ENCODE measurements at regions not wholly inside any gene's neighbourhood (a gene's known extent, or its start where the extent isn't known, plus 50 kb on each side); places are given as distances from the start of the nearest gene placed in this dataset.

- Histone ChIP-seq H3K79me2 (ENCODE audit: low read depth) (no peaks in the 10 kb centered on the region), H3K4me2 (no peak overlapping the region), H3K27ac (no peak overlapping the region), H3K4me1 (replicated peaks; ENCODE audit: insufficient read depth) (no peaks in the 10 kb centered on the region), H3F3A (ENCODE audit: insufficient read depth, low read depth) (no peaks in the 10 kb centered on the region), H3K9me3 (ENCODE audit: insufficient read depth, low read depth) (no peaks in the 10 kb centered on the region), H3K36me3 (ENCODE audit: low read depth) (no peaks in the 10 kb centered on the region), H2AFZ (no peak overlapping the region), H3K27me3 (ENCODE audit: insufficient read depth, low read depth) (no peaks in the 10 kb centered on the region), H3K9me2 (ENCODE audit: insufficient read depth) (no peaks in the 10 kb centered on the region; the same call in 1 of the 2 replicates), H3K4me3 (no peak overlapping the region), H4K20me1 (ENCODE audit: insufficient read depth) (no peaks in the 10 kb centered on the region)
- ChIA-PET POLR2A (ENCODE audit: unreplicated experiment) (no interaction called here), CTCF (no interaction called here)
- no TSS peak for BruUV-seq (replicated peaks)
- DNase-seq, result no peak
- intact Hi-C loops (cut with micrococcal nuclease; ENCODE audit: unreplicated experiment), result no loop called here
- no peak for TF ChIP-seq EZH2 (IDR thresholded peaks at IDR 0.05; ENCODE audit: low read depth)
- TF ChIP-seq, protein P1, sequence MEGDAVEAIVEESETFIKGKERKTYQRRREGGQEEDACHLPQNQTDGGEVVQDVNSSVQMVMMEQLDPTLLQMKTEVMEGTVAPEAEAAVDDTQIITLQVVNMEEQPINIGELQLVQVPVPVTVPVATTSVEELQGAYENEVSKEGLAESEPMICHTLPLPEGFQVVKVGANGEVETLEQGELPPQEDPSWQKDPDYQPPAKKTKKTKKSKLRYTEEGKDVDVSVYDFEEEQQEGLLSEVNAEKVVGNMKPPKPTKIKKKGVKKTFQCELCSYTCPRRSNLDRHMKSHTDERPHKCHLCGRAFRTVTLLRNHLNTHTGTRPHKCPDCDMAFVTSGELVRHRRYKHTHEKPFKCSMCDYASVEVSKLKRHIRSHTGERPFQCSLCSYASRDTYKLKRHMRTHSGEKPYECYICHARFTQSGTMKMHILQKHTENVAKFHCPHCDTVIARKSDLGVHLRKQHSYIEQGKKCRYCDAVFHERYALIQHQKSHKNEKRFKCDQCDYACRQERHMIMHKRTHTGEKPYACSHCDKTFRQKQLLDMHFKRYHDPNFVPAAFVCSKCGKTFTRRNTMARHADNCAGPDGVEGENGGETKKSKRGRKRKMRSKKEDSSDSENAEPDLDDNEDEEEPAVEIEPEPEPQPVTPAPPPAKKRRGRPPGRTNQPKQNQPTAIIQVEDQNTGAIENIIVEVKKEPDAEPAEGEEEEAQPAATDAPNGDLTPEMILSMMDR (conservative IDR thresholded peaks at IDR 0.05), result no peak
These were observed 270.2 kb upstream of the TFAP2D start for GRCh38 chr6:50443144-50443543.

DNA sequence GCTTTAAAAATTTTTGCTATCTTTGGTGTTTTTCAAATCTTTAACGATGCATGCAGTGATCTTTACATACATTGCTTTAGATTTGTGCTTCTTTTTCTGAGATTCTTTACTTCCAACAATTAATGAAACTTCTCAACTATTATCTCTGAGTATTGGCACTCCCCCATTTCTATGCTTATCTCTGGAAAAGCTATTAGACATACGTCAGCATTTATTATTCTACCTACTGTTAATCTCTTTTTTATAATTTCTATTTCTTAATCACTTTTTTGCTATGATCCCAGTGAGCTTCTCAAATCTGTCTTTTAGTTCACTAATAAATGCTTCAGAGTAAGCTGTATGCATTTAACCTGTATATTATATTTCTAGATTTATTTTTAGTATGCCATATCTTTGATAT lies 264.2 kb upstream of the TFAP2D start:
- intact Hi-C loops (cut with micrococcal nuclease; ENCODE audit: unreplicated experiment), result no loop called here
- TF ChIP-seq EZH2 (IDR thresholded peaks at IDR 0.05; ENCODE audit: low read depth), result no peak
- TF ChIP-seq, protein P1 (conservative IDR thresholded peaks at IDR 0.05), result no peak
- BruUV-seq (replicated peaks), result no TSS peak
- H3K36me3 ChIP-seq (ENCODE audit: low read depth), result no peaks in the 10 kb centered on the region
- H3K9me3 ChIP-seq (ENCODE audit: insufficient read depth, low read depth), result no peaks in the 10 kb centered on the region
- H4K20me1 ChIP-seq (ENCODE audit: insufficient read depth), result no peaks in the 10 kb centered on the region
- no peak for DNase-seq
- H2AFZ ChIP-seq, result no peak overlapping the region
- no peaks in the 10 kb centered on the region for H3K79me2 ChIP-seq (ENCODE audit: low read depth)
- ChIA-PET POLR2A (ENCODE audit: unreplicated experiment) (no interaction called here), CTCF (no interaction called here)
- no peaks in the 10 kb centered on the region for H3K27me3 ChIP-seq (ENCODE audit: insufficient read depth, low read depth)
- H3K9me2 ChIP-seq (ENCODE audit: insufficient read depth), result no peaks in the 10 kb centered on the region
- no peak overlapping the region for H3K4me2 ChIP-seq
- no peak overlapping the region for H3K4me3 ChIP-seq
- H3F3A ChIP-seq (ENCODE audit: insufficient read depth, low read depth), result no peaks in the 10 kb centered on the region
- H3K27ac ChIP-seq, result no peak overlapping the region
- H3K4me1 ChIP-seq (replicated peaks; ENCODE audit: insufficient read depth), result no peaks in the 10 kb centered on the region

- TF ChIP-seq, protein P1 (conservative IDR thresholded peaks at IDR 0.05), result no peak
- no peak for TF ChIP-seq EZH2 (IDR thresholded peaks at IDR 0.05; ENCODE audit: low read depth)
These were observed 261.4 kb upstream of the TFAP2D start for GRCh38 chr6:50451826-50452400.

More at GRCh38 chr6:50451826-50452400, 261.4 kb upstream of the TFAP2D start:
- Histone ChIP-seq H3K27me3 (ENCODE audit: insufficient read depth, low read depth) (no peaks in the 10 kb centered on the region), H3K4me1 (replicated peaks; ENCODE audit: insufficient read depth) (no peaks in the 10 kb centered on the region), H3K27ac (no peak overlapping the region), H3K36me3 (ENCODE audit: low read depth) (no peaks in the 10 kb centered on the region), H3K9me3 (ENCODE audit: insufficient read depth, low read depth) (no peaks in the 10 kb centered on the region), H2AFZ (no peak overlapping the region), H3K79me2 (ENCODE audit: low read depth) (no peaks in the 10 kb centered on the region), H3K4me2 (no peak overlapping the region), H3K9me2 (ENCODE audit: insufficient read depth) (no peaks in the 10 kb centered on the region), H3F3A (ENCODE audit: insufficient read depth, low read depth) (no peaks in the 10 kb centered on the region), H4K20me1 (ENCODE audit: insufficient read depth) (no peaks in the 10 kb centered on the region), H3K4me3 (no peak overlapping the region)
- ChIA-PET POLR2A (ENCODE audit: unreplicated experiment) (no interaction called here), CTCF (no interaction called here)
- intact Hi-C loops (cut with micrococcal nuclease; ENCODE audit: unreplicated experiment), result no loop called here
- no peak for DNase-seq
- BruUV-seq (replicated peaks), result no TSS peak

Data from PC-9 (cell line).